ENCODE measurements at regions not wholly inside any gene's neighbourhood (a gene's known extent, or its start where the extent isn't known, plus 50 kb on each side); places are given as distances from the start of the nearest gene placed in this dataset.

GRCh38 chr5:3041001-3041400 is 289.5 kb upstream of the IRX2 start (continued):
- TF ChIP-seq FOXP4 (CRISPR knock-in tag; IDR thresholded peaks at IDR 0.05; ENCODE audit: borderline replicate concordance) (no peak), ARID4B (CRISPR knock-in tag; IDR thresholded peaks at IDR 0.05) (no peak), EWSR1 (IDR thresholded peaks at IDR 0.05; ENCODE audit: borderline replicate concordance, low read depth, partially characterized antibody) (no peak), ARID2 (IDR thresholded peaks at IDR 0.05) (no peak), FOXA1 (IDR thresholded peaks at IDR 0.05; ENCODE audit: borderline replicate concordance) (no peak)
